ENCODE measurements at regions not wholly inside any gene's neighbourhood (a gene's known extent, or its start where the extent isn't known, plus 50 kb on each side); places are given as distances from the start of the nearest gene placed in this dataset.

- TF ChIP-seq EP300 (IDR thresholded peaks at IDR 0.05; ENCODE audit: borderline replicate concordance in 1 of 2, low read depth in 1 of 2, low read length in 1 of 2): no peak
- no peak for TF ChIP-seq CTCF (IDR thresholded peaks at IDR 0.05)
- TF ChIP-seq TCF12 (IDR thresholded peaks at IDR 0.05): no peak
- TF ChIP-seq RCOR1 (IDR thresholded peaks at IDR 0.05; ENCODE audit: low read length): no peak
- no peak for TF ChIP-seq ELF1 (IDR thresholded peaks at IDR 0.05)
- no peak for TF ChIP-seq RAD21 (IDR thresholded peaks at IDR 0.05; ENCODE audit: low read length)
- TF ChIP-seq, protein P1, sequence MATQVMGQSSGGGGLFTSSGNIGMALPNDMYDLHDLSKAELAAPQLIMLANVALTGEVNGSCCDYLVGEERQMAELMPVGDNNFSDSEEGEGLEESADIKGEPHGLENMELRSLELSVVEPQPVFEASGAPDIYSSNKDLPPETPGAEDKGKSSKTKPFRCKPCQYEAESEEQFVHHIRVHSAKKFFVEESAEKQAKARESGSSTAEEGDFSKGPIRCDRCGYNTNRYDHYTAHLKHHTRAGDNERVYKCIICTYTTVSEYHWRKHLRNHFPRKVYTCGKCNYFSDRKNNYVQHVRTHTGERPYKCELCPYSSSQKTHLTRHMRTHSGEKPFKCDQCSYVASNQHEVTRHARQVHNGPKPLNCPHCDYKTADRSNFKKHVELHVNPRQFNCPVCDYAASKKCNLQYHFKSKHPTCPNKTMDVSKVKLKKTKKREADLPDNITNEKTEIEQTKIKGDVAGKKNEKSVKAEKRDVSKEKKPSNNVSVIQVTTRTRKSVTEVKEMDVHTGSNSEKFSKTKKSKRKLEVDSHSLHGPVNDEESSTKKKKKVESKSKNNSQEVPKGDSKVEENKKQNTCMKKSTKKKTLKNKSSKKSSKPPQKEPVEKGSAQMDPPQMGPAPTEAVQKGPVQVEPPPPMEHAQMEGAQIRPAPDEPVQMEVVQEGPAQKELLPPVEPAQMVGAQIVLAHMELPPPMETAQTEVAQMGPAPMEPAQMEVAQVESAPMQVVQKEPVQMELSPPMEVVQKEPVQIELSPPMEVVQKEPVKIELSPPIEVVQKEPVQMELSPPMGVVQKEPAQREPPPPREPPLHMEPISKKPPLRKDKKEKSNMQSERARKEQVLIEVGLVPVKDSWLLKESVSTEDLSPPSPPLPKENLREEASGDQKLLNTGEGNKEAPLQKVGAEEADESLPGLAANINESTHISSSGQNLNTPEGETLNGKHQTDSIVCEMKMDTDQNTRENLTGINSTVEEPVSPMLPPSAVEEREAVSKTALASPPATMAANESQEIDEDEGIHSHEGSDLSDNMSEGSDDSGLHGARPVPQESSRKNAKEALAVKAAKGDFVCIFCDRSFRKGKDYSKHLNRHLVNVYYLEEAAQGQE (IDR thresholded peaks at IDR 0.05; ENCODE audit: low read depth, low read length): no peak
- TF ChIP-seq YY1 (IDR thresholded peaks at IDR 0.05; ENCODE audit: low read depth): no peak
- TF ChIP-seq, protein P2, sequence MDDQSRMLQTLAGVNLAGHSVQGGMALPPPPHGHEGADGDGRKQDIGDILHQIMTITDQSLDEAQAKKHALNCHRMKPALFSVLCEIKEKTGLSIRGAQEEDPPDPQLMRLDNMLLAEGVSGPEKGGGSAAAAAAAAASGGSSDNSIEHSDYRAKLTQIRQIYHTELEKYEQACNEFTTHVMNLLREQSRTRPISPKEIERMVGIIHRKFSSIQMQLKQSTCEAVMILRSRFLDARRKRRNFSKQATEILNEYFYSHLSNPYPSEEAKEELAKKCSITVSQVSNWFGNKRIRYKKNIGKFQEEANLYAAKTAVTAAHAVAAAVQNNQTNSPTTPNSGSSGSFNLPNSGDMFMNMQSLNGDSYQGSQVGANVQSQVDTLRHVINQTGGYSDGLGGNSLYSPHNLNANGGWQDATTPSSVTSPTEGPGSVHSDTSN (IDR thresholded peaks at IDR 0.05): no peak
- Histone ChIP-seq H3K27ac (ENCODE audit: low read depth in 2 of 2, low read length in 1 of 2) (no peak overlapping the region), H3F3A (replicated peaks; ENCODE audit: insufficient read depth) (no peaks in the 10 kb centered on the region), H3K27me3 (ENCODE audit: insufficient read depth) (no peaks in the 10 kb centered on the region), H3K4me1 (ENCODE audit: control insufficient read depth in 1 of 2, insufficient read depth in 2 of 2, low read depth in 1 of 2, low read length in 1 of 2) (peaks cover 0 to 2% of the 10 kb centered on the region in 2 experiments; a peak in 1 of 4 replicates), H2AFZ (ENCODE audit: low read depth) (no peak overlapping the region), H3K9me3 (no peaks in the 10 kb centered on the region), H3K79me2 (ENCODE audit: insufficient read depth) (no peaks in the 10 kb centered on the region), H3K36me3 (replicated peaks in 1 of 2; ENCODE audit: control insufficient read depth in 1 of 2, insufficient read depth in 2 of 2, low read length in 1 of 2) (no peaks in the 10 kb centered on the region), H3K9ac (no peak overlapping the region), H3K4me3 (ENCODE audit: low read depth in 2 of 2, low read length in 1 of 2) (no peak overlapping the region), H4K20me1 (ENCODE audit: insufficient read depth) (no peaks in the 10 kb centered on the region), H3K9me2 (no peaks in the 10 kb centered on the region), H3K4me2 (no peak overlapping the region)
- no peak for DNase-seq
- ChIA-PET CTCF (interaction anchor here (0.6 kb wide), 1 partner anchor 145 kb away, joined by 3 read pairs; no protein-coding TSS in a partner anchor), POLR2A (no interaction called here)
- WGBS (ENCODE audit: low lambda C conversion rate): 53% methylated on average over 12 of the region's 12 CpGs
These were observed 335.3 kb upstream of the ZNF507 start for GRCh38 chr19:32010071-32010470.

DNA sequence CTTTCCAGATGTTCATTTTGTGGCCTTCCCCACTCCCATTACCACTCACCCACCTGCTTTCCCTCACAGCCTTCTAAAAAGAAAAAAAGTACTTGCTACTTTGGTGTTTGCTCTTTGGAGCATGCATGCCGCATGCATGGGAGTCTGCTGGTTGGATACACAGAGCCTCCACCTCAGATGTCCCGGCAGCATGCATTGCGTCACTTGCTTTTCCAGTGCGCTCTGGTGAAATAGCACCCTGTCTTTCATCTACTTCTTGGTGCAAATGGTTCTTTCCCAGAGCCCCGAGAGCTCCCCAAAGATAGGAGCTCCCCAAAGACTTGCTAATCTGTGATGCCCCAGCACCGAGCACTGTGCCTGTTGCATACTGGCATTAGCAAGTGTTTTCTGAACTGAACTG is 333.2 kb upstream of the ZNF507 start:
- ChIA-PET CTCF (no interaction called here), POLR2A (no interaction called here)
- Histone ChIP-seq H3K36me3 (replicated peaks in 1 of 2; ENCODE audit: control insufficient read depth in 1 of 2, insufficient read depth in 2 of 2, low read length in 1 of 2) (no peaks in the 10 kb centered on the region), H3K27ac (ENCODE audit: low read depth in 2 of 2, low read length in 1 of 2) (no peak overlapping the region), H3K79me2 (ENCODE audit: insufficient read depth) (no peaks in the 10 kb centered on the region), H3K9me2 (no peaks in the 10 kb centered on the region), H3K27me3 (ENCODE audit: insufficient read depth) (no peaks in the 10 kb centered on the region), H3K4me2 (no peak overlapping the region), H3K9me3 (no peaks in the 10 kb centered on the region), H3K4me1 (ENCODE audit: control insufficient read depth in 1 of 2, insufficient read depth in 2 of 2, low read depth in 1 of 2, low read length in 1 of 2) (peaks cover 0 to 2% of the 10 kb centered on the region in 2 experiments; a peak in 1 of 4 replicates), H3F3A (replicated peaks; ENCODE audit: insufficient read depth) (no peaks in the 10 kb centered on the region), H4K20me1 (ENCODE audit: insufficient read depth) (no peaks in the 10 kb centered on the region), H3K4me3 (ENCODE audit: low read depth in 2 of 2, low read length in 1 of 2) (no peak overlapping the region), H3K9ac (no peak overlapping the region), H2AFZ (ENCODE audit: low read depth) (no peak overlapping the region)
- WGBS (ENCODE audit: low lambda C conversion rate): 32% methylated on average over 6 of the region's 6 CpGs
- DNase-seq: no peak
- TF ChIP-seq, protein P3, sequence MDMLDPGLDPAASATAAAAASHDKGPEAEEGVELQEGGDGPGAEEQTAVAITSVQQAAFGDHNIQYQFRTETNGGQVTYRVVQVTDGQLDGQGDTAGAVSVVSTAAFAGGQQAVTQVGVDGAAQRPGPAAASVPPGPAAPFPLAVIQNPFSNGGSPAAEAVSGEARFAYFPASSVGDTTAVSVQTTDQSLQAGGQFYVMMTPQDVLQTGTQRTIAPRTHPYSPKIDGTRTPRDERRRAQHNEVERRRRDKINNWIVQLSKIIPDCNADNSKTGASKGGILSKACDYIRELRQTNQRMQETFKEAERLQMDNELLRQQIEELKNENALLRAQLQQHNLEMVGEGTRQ (IDR thresholded peaks at IDR 0.05; ENCODE audit: borderline replicate concordance, low read depth, low read length): no peak
- no peak for TF ChIP-seq SMC3 (IDR thresholded peaks at IDR 0.05; ENCODE audit: low read depth, low read length)
- TF ChIP-seq, protein P4, sequence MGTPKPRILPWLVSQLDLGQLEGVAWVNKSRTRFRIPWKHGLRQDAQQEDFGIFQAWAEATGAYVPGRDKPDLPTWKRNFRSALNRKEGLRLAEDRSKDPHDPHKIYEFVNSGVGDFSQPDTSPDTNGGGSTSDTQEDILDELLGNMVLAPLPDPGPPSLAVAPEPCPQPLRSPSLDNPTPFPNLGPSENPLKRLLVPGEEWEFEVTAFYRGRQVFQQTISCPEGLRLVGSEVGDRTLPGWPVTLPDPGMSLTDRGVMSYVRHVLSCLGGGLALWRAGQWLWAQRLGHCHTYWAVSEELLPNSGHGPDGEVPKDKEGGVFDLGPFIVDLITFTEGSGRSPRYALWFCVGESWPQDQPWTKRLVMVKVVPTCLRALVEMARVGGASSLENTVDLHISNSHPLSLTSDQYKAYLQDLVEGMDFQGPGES (IDR thresholded peaks at IDR 0.05; ENCODE audit: low read depth, low read length): no peak
- TF ChIP-seq JUND (IDR thresholded peaks at IDR 0.05): no peak
- no peak for TF ChIP-seq CHD2 (IDR thresholded peaks at IDR 0.05; ENCODE audit: low read length, partially characterized antibody)
- no peak for TF ChIP-seq TCF12 (IDR thresholded peaks at IDR 0.05)
- no peak for TF ChIP-seq FOSL2 (IDR thresholded peaks at IDR 0.05; ENCODE audit: borderline replicate concordance, low read depth)
- TF ChIP-seq, protein P1 (IDR thresholded peaks at IDR 0.05; ENCODE audit: low read depth, low read length): no peak

Measured in SK-N-SH (cell line).